ENCODE measurements at regions not wholly inside any gene's neighbourhood (a gene's known extent, or its start where the extent isn't known, plus 50 kb on each side); places are given as distances from the start of the nearest gene placed in this dataset.

GRCh38 chr12:59036973-59037762 lies 116.9 kb upstream of the LRIG3 start:
- ChIA-PET POLR2A (no interaction called here), CTCF (no interaction called here)
- H3K27me3 ChIP-seq (replicated peaks in 1 of 4; ENCODE audit: control extremely low read depth in 1 of 4, control insufficient read depth in 3 of 4, insufficient read depth in 4 of 4, low read length in 3 of 4), result no peaks in the 10 kb centered on the region
- H3K79me2 ChIP-seq (ENCODE audit: control insufficient read depth, insufficient read depth, low read length), result no peaks in the 10 kb centered on the region
- TF ChIP-seq CTCF (IDR thresholded peaks at IDR 0.05) (no peak), EZH2 (IDR thresholded peaks at IDR 0.05; ENCODE audit: borderline replicate concordance, insufficient read depth, low read depth, low read length, poor library complexity, severe bottlenecking) (no peak)
- Mint-ChIP-seq H3K27ac (no peak overlapping the region), H3K9me3 (ENCODE audit: insufficient read depth) (peaks cover 2% of the 10 kb centered on the region), H3K4me1 (no peaks in the 10 kb centered on the region), H3K27me3 (peaks cover 4% of the 10 kb centered on the region), H3K4me3 (no peak overlapping the region)
- H3K4me2 ChIP-seq (replicated peaks; ENCODE audit: low read depth, low read length, poor library complexity, severe bottlenecking), result no peak overlapping the region
- intact Hi-C loops (cut with micrococcal nuclease), result no loop called here
- H3K4me1 ChIP-seq (ENCODE audit: control insufficient read depth in 2 of 2, insufficient read depth in 2 of 2, low read length in 2 of 2), result no peaks in the 10 kb centered on the region
- ATAC-seq (ENCODE audit: low read depth) (no peak), DNase-seq (no peak)
- H3K9ac ChIP-seq (ENCODE audit: low read length), result no peak overlapping the region
- no peaks in the 10 kb centered on the region for H4K20me1 ChIP-seq (ENCODE audit: control insufficient read depth, insufficient read depth, low read length, poor library complexity, severe bottlenecking)
- H3K27ac ChIP-seq (ENCODE audit: low read length in 2 of 2), result no peak overlapping the region
- no peak overlapping the region for H2AFZ ChIP-seq (ENCODE audit: insufficient read depth, low read depth, low read length, poor library complexity, severe bottlenecking)
- no peaks in the 10 kb centered on the region for H3K9me3 ChIP-seq (ENCODE audit: control extremely low read depth in 1 of 3, control insufficient read depth in 2 of 3, insufficient read depth in 1 of 3, low read length in 2 of 3)
- WGBS (ENCODE audit: insufficient coverage), result 73% methylated on average over 4 of the region's 5 CpGs
- H3K4me3 ChIP-seq (ENCODE audit: control extremely low read depth in 1 of 5, extremely low read depth in 1 of 5, insufficient read depth in 1 of 5, low read depth in 2 of 5, low read length in 4 of 5), result no peak overlapping the region
- H3K36me3 ChIP-seq (replicated peaks in 1 of 2; ENCODE audit: control extremely low read depth in 1 of 2, control insufficient read depth in 1 of 2, extremely low read depth in 1 of 2, insufficient read depth in 2 of 2, low read length in 1 of 2), result no peaks in the 10 kb centered on the region

- no peak overlapping the region for H3K9ac ChIP-seq (ENCODE audit: low read length)
- H3K9me3 ChIP-seq (ENCODE audit: control extremely low read depth in 1 of 3, control insufficient read depth in 2 of 3, insufficient read depth in 1 of 3, low read length in 2 of 3), result no peaks in the 10 kb centered on the region
- H3K27me3 ChIP-seq (replicated peaks in 1 of 4; ENCODE audit: control extremely low read depth in 1 of 4, control insufficient read depth in 3 of 4, insufficient read depth in 4 of 4, low read length in 3 of 4), result no peaks in the 10 kb centered on the region
- POLR2A ChIA-PET, result no interaction called here
- Mint-ChIP-seq H3K4me1 (no peaks in the 10 kb centered on the region), H3K27ac (no peak overlapping the region), H3K27me3 (no peaks in the 10 kb centered on the region), H3K4me3 (no peak overlapping the region), H3K9me3 (ENCODE audit: insufficient read depth) (peaks cover 2% of the 10 kb centered on the region)
- no peak overlapping the region for H3K4me3 ChIP-seq (ENCODE audit: control extremely low read depth in 1 of 5, extremely low read depth in 1 of 5, insufficient read depth in 1 of 5, low read depth in 2 of 5, low read length in 4 of 5)
- TF ChIP-seq EZH2 (IDR thresholded peaks at IDR 0.05; ENCODE audit: borderline replicate concordance, insufficient read depth, low read depth, low read length, poor library complexity, severe bottlenecking), result no peak
- no peak for TF ChIP-seq CTCF (IDR thresholded peaks at IDR 0.05)
- H3K4me2 ChIP-seq (replicated peaks; ENCODE audit: low read depth, low read length, poor library complexity, severe bottlenecking), result no peak overlapping the region
- ATAC-seq (ENCODE audit: low read depth) (no peak), DNase-seq (no peak)
- no CpG with 5 or more reads among the region's 2 CpGs for WGBS (ENCODE audit: insufficient coverage)
- H4K20me1 ChIP-seq (ENCODE audit: control insufficient read depth, insufficient read depth, low read length, poor library complexity, severe bottlenecking), result no peaks in the 10 kb centered on the region
- CTCF ChIA-PET, result no interaction called here
- no peak overlapping the region for H3K27ac ChIP-seq (ENCODE audit: low read length in 2 of 2)
- no peaks in the 10 kb centered on the region for H3K4me1 ChIP-seq (ENCODE audit: control insufficient read depth in 2 of 2, insufficient read depth in 2 of 2, low read length in 2 of 2)
- H3K36me3 ChIP-seq (replicated peaks in 1 of 2; ENCODE audit: control extremely low read depth in 1 of 2, control insufficient read depth in 1 of 2, extremely low read depth in 1 of 2, insufficient read depth in 2 of 2, low read length in 1 of 2), result no peaks in the 10 kb centered on the region
- H3K79me2 ChIP-seq (ENCODE audit: control insufficient read depth, insufficient read depth, low read length), result no peaks in the 10 kb centered on the region
- intact Hi-C loops (cut with micrococcal nuclease), result no loop called here
- H2AFZ ChIP-seq (ENCODE audit: insufficient read depth, low read depth, low read length, poor library complexity, severe bottlenecking), result no peak overlapping the region
Observed at GRCh38 chr12:59036347-59036746, 116.0 kb upstream of the LRIG3 start.

Measured in B cell (primary cell).